HEK293 (cell line): ENCODE measurements at regions not wholly inside any gene's neighbourhood (a gene's known extent, or its start where the extent isn't known, plus 50 kb on each side); places are given as distances from the start of the nearest gene placed in this dataset.

ENCODE experiments used
- CTCF ChIA-PET: fragments of 350-600 bp; formaldehyde crosslinking; extraction: SDS; loops from one replicate; lab custom pipeline; 2021; ENCODE audit warnings: antibody characterized with exemption; lab: Yijun Ruan, JAX
- POLR2A ChIA-PET: fragments of 300-600 bp; formaldehyde crosslinking; extraction: SDS; loops from one replicate; lab custom pipeline; 2020; ENCODE audit warnings: antibody characterized with exemption, inconsistent platforms; lab: Yijun Ruan, JAX
- H3K27ac ChIP-seq: fragments of 200-500 bp; sonication (Bioruptor generic); 2 replicates; pipeline ENCODE4 v1.5.1; 2014; ENCODE audit warnings: low read depth, low read length, control low read depth, inconsistent platforms; ENCODE audit errors: extremely low read depth
- H3K36me3 ChIP-seq, 2 experiments: fragments of 200-500 bp in 1 of 2; sonication (Bioruptor generic) in 1 of 2; 1 replicate in 1 of 2; 2 replicates in 1 of 2; pipeline ENCODE4 v1.5.1; 2014 to 2017; ENCODE audit warnings: inconsistent platforms in 2 of 2, low read length in 2 of 2; ENCODE audit not compliant: control insufficient read depth in 2 of 2, insufficient read depth in 1 of 2
- H3K4me1 ChIP-seq: fragments of 200-500 bp; sonication (Bioruptor generic); 2 replicates; pipeline ENCODE4 v1.5.1; 2014; ENCODE audit warnings: mild to moderate bottlenecking, low read length, inconsistent platforms; ENCODE audit not compliant: control insufficient read depth, insufficient read depth
- H3K4me3 ChIP-seq: 2 replicates; pipeline ENCODE4 v1.5.1; 2011; ENCODE audit warnings: low read depth, mild to moderate bottlenecking, control low read depth, low read length, moderate library complexity
- H3K9me3 ChIP-seq: fragments of 200-500 bp; sonication (Bioruptor generic); 2 replicates; pipeline ENCODE4 v1.5.1; 2014; ENCODE audit warnings: low read depth, low read length, inconsistent platforms; ENCODE audit not compliant: control insufficient read depth, insufficient read depth
- EGR2 ChIP-seq: fragments of 450-650 bp; formaldehyde crosslinking; IDR thresholded peaks from 2 replicates; pipeline ENCODE4 v1.5.1; 2016; ENCODE audit warnings: low read depth, missing biosample characterization, missing genetic modification characterization
- PRDM1 ChIP-seq: fragments of 450-650 bp; formaldehyde crosslinking; IDR thresholded peaks from 2 replicates; pipeline ENCODE4; 2016; ENCODE audit warnings: missing biosample characterization, missing genetic modification characterization
- SCRT1 ChIP-seq: fragments of 450-650 bp; formaldehyde crosslinking; IDR thresholded peaks from 2 replicates; pipeline ENCODE4 v1.5.1; 2016; ENCODE audit warnings: missing biosample characterization, missing genetic modification characterization, borderline replicate concordance
- SCRT2 ChIP-seq: fragments of 450-650 bp; formaldehyde crosslinking; IDR thresholded peaks from 2 replicates; pipeline ENCODE4 v1.5.1; 2016; ENCODE audit warnings: missing biosample characterization, missing genetic modification characterization
- ZFP3 ChIP-seq: fragments of 450-650 bp; formaldehyde crosslinking; IDR thresholded peaks from 2 replicates; pipeline ENCODE4 v1.5.1; 2016; ENCODE audit warnings: low read depth, missing biosample characterization, missing genetic modification characterization
- ZFP69B ChIP-seq: fragments of 450-650 bp; formaldehyde crosslinking; IDR thresholded peaks from 2 replicates; pipeline ENCODE4 v1.5.1; 2016; ENCODE audit warnings: missing biosample characterization, missing genetic modification characterization
- ZNF121 ChIP-seq: fragments of 450-650 bp; formaldehyde crosslinking; IDR thresholded peaks from 2 replicates; pipeline ENCODE4 v1.5.1; 2016; ENCODE audit warnings: missing biosample characterization, missing genetic modification characterization
- ZNF132 ChIP-seq: fragments of 450-650 bp; formaldehyde crosslinking; IDR thresholded peaks from 2 replicates; pipeline ENCODE4 v1.5.1; 2017; ENCODE audit warnings: missing biosample characterization, missing genetic modification characterization, borderline replicate concordance
- ZNF292 ChIP-seq: fragments of 450-650 bp; formaldehyde crosslinking; IDR thresholded peaks from 2 replicates; pipeline ENCODE4 v1.5.1; 2016; ENCODE audit warnings: low read depth, missing biosample characterization, missing genetic modification characterization, borderline replicate concordance
- ZNF623 ChIP-seq: fragments of 450-650 bp; formaldehyde crosslinking; IDR thresholded peaks from 2 replicates; pipeline ENCODE4 v1.5.1; 2016; ENCODE audit warnings: missing biosample characterization, missing genetic modification characterization
- ZNF626 ChIP-seq: fragments of 450-650 bp; sonication (Bioruptor Pico); formaldehyde crosslinking; IDR thresholded peaks from 2 replicates; pipeline ENCODE4 v1.5.1; 2018; ENCODE audit warnings: missing biosample characterization, missing genetic modification characterization, inconsistent platforms
- TF ChIP-seq, protein P1 (sequence below): fragments of 450-650 bp; formaldehyde crosslinking; IDR thresholded peaks from 2 replicates; pipeline ENCODE4 v1.5.1; 2016; ENCODE audit warnings: missing biosample characterization, missing genetic modification characterization
- TF ChIP-seq, protein P2 (sequence below): IDR thresholded peaks from 2 replicates; pipeline ENCODE4 v1.6.1; 2011; ENCODE audit warnings: mild to moderate bottlenecking, low read depth, low read length, borderline replicate concordance
- TF ChIP-seq, protein P3 (sequence below): fragments of 450-650 bp; formaldehyde crosslinking; IDR thresholded peaks from 2 replicates; pipeline ENCODE4; 2016; ENCODE audit warnings: missing biosample characterization, missing genetic modification characterization
- TF ChIP-seq, protein P4 (sequence below): fragments of 450-650 bp; formaldehyde crosslinking; IDR thresholded peaks from 2 replicates; pipeline ENCODE4 v1.5.1; 2017; ENCODE audit warnings: missing biosample characterization, mild to moderate bottlenecking, missing genetic modification characterization, moderate library complexity

DNA sequence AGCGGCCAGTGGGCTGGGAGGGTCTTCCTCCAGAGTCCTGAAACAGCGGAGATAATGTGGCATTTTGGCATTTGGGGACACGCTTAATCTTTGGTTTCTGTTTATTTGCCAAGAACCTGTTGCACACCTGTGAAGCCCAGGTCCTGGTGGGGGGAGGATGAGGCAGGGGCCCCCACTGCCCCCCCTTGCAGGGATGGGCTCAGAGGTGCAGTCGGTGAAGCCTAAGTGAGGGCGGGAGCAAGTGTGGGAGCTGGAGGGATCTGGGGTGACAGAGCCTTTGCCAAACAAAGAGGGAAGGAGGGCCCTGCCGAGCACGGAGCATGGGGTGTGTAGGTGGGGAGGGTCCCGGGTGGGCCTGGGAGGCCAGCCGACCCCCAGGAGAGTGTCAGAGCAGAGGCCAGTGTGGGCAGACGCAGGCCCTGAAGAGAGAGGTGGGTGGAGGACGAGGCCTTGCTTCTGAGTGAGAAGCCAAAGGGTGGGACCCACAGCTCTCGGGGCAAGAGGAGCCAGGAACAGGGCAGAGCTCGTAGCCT, 62.1 kb upstream of the ADGRA1 start:
- H3K36me3 ChIP-seq, result no peaks in the 10 kb centered on the region
- no peak overlapping the region for H3K4me3 ChIP-seq
- H3K4me1 ChIP-seq, result no peaks in the 10 kb centered on the region
- TF ChIP-seq ZNF121 (tag by site-specific recombination) (no peak), ZFP69B (tag by site-specific recombination) (no peak), ZNF132 (tag by site-specific recombination) (no peak), SCRT2 (peak; percentile 72), PRDM1 (tag by site-specific recombination) (no peak), ZFP3 (tag by site-specific recombination) (no peak), EGR2 (tag by site-specific recombination) (0 out of 2 replicates have a peak, but pooled peaks have one; percentile 4), ZNF623 (tag by site-specific recombination) (no peak), ZNF292 (tag by site-specific recombination) (no peak), SCRT1 (peak; percentile 72; the same call in 1 of the 2 replicates)
- TF ChIP-seq, protein P1, sequence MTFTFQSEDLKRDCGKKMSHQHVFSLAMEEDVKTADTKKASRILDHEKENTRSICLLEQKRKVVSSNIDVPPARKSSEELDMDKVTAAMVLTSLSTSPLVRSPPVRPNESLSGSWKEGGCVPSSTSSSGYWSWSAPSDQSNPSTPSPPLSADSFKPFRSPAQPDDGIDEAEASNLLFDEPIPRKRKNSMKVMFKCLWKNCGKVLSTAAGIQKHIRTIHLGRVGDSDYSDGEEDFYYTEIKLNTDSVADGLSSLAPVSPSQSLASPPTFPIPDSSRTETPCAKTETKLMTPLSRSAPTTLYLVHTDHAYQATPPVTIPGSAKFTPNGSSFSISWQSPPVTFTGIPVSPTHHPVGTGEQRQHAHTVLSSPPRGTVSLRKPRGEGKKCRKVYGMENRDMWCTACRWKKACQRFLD (tag by site-specific recombination), result no peak
- TF ChIP-seq, protein P2, sequence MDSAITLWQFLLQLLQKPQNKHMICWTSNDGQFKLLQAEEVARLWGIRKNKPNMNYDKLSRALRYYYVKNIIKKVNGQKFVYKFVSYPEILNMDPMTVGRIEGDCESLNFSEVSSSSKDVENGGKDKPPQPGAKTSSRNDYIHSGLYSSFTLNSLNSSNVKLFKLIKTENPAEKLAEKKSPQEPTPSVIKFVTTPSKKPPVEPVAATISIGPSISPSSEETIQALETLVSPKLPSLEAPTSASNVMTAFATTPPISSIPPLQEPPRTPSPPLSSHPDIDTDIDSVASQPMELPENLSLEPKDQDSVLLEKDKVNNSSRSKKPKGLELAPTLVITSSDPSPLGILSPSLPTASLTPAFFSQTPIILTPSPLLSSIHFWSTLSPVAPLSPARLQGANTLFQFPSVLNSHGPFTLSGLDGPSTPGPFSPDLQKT, result no peak
- TF ChIP-seq, protein P3, sequence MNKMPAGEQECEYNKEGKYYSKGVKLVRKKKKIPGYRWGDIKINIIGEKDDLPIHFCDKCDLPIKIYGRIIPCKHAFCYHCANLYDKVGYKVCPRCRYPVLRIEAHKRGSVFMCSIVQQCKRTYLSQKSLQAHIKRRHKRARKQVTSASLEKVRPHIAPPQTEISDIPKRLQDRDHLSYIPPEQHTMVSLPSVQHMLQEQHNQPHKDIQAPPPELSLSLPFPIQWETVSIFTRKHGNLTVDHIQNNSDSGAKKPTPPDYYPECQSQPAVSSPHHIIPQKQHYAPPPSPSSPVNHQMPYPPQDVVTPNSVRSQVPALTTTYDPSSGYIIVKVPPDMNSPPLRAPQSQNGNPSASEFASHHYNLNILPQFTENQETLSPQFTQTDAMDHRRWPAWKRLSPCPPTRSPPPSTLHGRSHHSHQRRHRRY (tag by site-specific recombination), result no peak
- no peak overlapping the region for H3K27ac ChIP-seq
- H3K9me3 ChIP-seq, result no peaks in the 10 kb centered on the region
- ChIA-PET CTCF (no interaction called here), POLR2A (no interaction called here)

DNA sequence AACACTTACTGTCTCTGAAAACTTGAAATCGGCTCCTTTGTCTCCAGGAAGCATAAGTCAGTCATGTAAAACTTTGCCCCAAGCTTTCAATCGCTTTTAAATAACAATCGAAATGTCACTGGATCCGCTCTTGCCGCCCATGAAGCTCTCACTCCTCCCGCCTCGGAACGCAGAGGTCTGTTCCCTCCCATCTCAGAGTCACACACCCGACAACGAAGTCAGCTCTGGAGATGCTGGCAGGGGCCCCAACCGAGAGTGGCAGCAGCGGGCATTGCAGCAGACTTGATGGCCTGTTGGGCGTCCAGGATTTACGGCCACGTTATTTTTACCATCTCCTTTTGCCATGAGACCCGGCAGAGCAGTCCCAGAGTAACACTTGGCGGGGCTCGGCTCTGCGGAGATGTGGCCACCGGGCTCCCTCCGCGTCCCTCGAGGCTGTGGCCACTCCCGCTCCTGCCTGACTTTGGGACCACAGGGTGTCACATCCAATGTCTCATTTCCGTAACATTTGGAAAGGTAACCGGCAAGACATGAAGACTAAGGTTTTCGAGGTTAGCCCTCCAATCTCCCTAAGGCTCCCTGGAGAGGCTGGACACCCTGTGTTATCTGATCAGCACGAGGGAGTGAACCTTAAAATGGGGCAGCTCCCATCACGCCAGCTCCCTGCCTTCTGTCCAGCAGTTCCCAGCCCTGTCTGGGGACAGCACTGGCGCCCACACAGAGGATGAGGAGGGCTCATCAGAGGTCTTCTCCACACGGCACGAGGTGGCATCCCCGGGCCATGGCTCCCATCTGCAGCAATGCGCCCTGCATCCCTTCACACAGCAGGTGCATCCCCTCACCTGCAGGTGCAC, 62.8 kb upstream of the ADGRA1 start:
- H3K4me3 ChIP-seq, result no peak overlapping the region
- POLR2A ChIA-PET, result no interaction called here
- no peak overlapping the region for H3K27ac ChIP-seq
- no peaks in the 10 kb centered on the region for H3K4me1 ChIP-seq
- no peaks in the 10 kb centered on the region for H3K9me3 ChIP-seq
- CTCF ChIA-PET, result no interaction called here
- H3K36me3 ChIP-seq, result no peaks in the 10 kb centered on the region
- TF ChIP-seq, protein P4, sequence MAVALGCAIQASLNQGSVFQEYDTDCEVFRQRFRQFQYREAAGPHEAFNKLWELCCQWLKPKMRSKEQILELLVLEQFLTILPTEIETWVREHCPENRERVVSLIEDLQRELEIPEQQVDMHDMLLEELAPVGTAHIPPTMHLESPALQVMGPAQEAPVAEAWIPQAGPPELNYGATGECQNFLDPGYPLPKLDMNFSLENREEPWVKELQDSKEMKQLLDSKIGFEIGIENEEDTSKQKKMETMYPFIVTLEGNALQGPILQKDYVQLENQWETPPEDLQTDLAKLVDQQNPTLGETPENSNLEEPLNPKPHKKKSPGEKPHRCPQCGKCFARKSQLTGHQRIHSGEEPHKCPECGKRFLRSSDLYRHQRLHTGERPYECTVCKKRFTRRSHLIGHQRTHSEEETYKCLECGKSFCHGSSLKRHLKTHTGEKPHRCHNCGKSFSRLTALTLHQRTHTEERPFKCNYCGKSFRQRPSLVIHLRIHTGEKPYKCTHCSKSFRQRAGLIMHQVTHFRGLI, result 0 out of 2 replicates have a peak, but pooled peaks have one; percentile 37
- no peak for TF ChIP-seq ZNF626
